GM19240 (cell line): ENCODE measurements at regions not wholly inside any gene's neighbourhood (a gene's known extent, or its start where the extent isn't known, plus 50 kb on each side); places are given as distances from the start of the nearest gene placed in this dataset.

Source experiments
- DNase-seq: peaks from one replicate; pipeline ENCODE4 v3.0.0; 2011; ENCODE audit warnings: low spot score; ENCODE audit not compliant: insufficient read length

DNA sequence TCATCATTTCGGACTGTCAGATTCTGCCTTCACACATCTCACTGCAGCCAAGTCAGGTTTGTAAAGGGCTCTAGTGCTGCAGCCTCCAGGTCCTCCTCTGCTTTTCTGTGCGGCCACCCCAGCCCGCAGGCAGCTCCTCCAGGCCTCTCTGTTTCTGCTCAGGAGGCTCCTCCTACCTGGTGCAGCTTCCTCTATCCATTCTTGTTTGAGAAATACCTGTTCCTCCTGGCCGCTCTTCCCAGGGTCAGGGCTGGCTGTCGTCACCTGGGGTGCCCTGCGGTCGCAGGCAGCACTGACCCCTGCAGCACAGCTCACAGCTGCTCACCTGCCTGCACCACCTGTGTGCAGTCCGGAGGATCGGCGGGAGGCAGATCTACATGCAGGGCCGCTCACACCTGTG lies 387.7 kb upstream of the IRX4 start:
- no peak for DNase-seq

- no peak for DNase-seq
These were observed 386.9 kb upstream of the IRX4 start for GRCh38 chr5:2269656-2270055.

GRCh38 chr5:2267991-2268390 lies 385.3 kb upstream of the IRX4 start:
- no peak for DNase-seq

GRCh38 chr5:2266641-2267240 lies 384.0 kb upstream of the IRX4 start:
- no peak for DNase-seq

DNA sequence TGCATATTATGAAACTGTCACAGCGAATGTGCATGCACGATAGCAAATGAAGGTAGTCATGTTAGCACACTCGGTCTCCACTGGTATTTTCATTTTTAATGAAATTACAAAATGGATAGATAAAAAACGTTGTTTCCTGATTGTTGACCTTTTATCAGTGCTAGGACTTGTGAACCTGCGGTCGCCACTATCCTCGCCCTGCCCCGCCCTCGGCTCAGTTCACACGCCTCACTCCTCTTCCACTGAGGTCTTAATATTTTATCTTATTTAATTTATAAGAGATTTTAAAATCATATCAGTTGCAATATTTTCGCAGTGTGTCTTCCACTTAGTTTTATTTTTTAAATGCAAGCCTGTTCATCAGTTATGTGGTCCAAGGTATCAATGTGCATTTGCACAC lies 382.6 kb upstream of the IRX4 start:
- DNase-seq = no peak

DNA sequence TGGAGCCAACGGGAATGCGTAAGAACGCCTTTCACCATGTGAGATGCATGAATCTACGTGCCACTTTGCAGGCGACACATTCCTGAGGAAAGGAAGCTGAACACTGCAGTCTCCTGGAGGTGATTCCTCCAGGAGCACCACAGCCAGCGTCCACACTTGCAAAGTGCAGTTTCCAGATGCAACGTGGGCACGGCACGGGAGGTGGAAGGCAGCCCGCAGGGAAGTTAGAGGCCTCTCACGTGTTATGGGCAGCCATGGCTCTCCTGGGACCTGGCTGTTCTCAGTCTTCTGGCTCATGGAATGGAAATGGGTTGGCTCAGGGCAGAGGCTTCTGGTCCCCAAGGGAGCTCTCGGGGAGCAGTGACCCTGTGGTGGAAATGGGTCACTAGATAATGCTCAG lies 381.0 kb upstream of the IRX4 start:
- DNase-seq = no peak

- DNase-seq = no peak
These were observed 379.9 kb upstream of the IRX4 start for GRCh38 chr5:2262620-2263019.

GRCh38 chr5:2261004-2261703 lies 378.4 kb upstream of the IRX4 start:
- no peak for DNase-seq

- no peak for DNase-seq
These were observed 377.7 kb upstream of the IRX4 start for GRCh38 chr5:2260211-2261003.

- DNase-seq = no peak
These were observed 376.9 kb upstream of the IRX4 start for GRCh38 chr5:2259494-2260107.

DNA sequence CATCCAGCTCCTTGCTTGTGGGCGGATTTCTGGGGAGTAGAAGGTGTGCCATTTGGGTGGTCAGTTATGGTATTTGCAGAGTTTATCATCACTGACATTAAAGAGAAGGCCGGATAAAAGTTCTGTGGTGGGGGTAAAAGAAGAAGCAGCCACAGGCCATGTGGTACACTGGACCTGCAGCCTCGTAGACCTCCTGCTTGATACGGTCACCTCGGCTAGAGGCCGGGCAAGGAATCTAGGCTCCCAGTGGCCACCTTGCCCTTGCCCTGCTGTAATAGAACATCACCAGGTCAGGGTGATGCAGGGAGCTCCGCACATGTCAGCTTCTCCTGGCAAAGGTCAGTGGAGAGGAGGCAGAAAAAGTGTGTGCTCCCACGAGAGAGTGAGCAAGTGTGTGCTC lies 376.1 kb upstream of the IRX4 start:
- no peak for DNase-seq

- DNase-seq = no peak
These were observed 374.9 kb upstream of the IRX4 start for GRCh38 chr5:2257326-2258244.

DNA sequence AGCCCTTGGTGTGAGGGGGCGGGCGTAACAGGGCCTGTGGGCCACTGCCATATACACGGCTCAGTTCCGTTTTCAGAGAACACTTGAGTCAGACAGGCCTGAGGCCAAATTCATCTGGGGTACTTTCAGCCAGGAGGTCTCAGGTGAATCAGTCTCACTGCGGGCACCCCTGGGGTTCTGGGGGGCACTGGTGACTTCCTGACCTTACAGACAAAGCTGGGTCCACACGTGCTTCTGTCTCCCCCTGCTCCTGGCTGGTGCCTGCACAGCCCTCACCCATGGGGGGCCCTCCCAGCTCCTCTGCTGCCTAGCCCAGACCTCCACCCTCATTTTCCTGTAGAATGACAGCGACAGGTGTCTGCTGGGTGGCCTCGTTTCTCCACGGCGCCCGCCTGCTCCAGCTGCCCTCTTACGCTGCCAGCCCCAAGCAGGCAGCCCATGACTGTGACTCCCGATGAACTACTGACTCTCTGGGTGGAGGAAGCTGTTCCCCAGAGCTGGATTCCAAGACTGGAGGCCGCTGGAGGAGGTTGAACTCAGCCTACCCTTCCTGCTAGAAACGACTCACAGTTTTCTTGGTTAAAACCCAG lies 374.1 kb upstream of the IRX4 start:
- no peak for DNase-seq

DNA sequence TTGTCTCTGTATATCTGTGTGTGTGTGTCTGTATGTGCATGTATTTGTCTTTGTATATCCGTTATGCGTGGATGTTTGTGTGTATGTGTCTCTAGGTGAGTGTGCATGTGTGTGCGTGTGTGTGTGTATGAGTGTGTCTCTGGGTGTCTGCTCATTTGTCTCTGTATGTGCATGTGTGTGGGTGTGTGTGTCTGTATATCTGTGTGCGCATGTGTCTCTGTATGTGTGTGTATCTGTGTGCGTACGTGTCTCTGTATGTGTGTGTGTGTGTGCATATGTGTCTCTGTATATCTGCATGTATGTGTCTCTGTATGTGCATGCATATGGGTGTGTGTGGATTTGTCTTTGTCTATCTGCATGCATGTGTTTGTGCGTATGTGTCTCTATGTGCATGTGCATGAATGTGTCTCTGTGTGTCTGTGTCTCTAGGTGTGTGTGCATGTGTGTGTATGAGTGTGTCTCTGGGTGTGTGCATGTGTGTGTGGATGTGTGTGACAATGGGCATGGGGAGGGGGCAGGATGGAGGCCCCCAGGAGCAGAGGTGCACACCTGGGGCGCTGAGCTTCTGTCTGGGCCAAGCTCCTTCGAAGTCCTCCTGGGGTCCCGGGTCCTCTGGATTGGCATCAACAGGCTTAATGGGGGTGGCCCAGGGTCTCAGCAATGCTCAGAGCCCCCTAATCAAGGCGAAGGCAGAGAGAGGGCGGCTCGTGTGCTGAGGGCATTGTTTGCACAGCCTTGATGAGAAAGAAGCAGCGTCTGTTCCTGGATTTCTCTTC lies 373.4 kb upstream of the IRX4 start:
- DNase-seq = no peak

- DNase-seq = no peak
These were observed 372.4 kb upstream of the IRX4 start for GRCh38 chr5:2254880-2255750.

- no peak for DNase-seq
These were observed 371.7 kb upstream of the IRX4 start for GRCh38 chr5:2254406-2254805.

DNA sequence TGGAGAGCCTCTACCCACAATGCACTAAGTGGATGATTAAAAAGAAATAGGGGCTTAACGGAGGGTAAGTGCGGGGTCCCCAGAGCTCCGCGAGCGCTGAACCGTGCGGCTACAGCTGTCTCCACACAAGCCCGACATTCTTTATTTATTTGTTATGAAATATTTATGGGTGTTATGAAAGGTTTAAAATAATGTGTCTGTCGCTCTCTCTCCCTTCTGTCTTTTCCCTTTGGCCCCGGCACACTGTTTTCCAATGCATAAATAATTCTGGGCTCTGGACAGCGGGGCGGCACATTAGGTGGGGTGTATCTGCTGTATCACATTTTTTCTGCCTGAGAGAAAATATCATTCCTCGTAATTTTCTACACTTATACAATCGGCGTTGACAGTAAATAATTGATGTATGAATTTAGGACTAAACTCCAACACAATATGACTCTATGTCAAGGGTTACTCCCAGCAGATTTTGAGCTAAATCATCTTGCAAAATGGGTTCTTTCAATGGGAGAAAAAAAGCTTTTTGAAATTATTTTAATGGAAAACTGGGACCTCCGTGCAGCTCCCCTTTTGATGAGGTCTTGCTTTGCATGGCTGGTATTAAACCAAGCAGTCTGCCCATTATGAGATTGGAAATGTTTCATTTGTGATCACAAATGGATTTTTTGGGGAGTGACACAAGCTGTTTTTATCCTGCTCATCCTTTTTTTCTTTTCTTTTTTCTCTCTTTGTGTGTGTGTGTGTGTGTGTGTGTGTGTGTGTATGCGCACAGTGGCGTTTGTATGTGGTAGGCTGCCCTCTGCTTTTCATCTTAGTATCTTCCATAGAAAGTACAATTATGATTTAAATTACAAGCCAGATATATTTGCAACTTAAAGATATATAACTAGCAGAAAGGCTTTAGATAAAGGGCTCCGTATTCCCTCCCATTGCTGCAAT lies 370.6 kb upstream of the IRX4 start:
- DNase-seq = no peak

DNA sequence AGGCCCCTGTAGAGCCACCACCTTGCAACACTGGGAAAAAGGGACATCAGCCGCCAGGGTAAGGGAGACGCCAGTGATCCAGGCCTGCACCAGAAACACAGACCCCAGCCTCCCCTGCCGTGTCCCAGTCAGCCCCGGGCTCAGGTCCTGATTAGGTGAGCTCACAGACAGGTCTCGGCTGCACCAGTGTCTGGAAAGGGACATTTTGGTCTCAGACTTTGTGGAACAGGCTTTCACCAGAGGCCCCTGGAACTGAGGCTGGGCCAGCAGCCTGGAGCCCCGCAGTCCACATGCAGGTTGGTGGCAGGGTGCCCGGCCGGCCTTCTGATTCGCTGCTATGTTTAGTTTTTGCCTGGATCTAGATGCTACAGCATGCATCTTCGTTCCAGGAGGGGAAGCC lies 369.0 kb upstream of the IRX4 start:
- no peak for DNase-seq
